Neural progenitor cell (in vitro differentiated cells): ENCODE measurements at regions not wholly inside any gene's neighbourhood (a gene's known extent, or its start where the extent isn't known, plus 50 kb on each side); places are given as distances from the start of the nearest gene placed in this dataset.
"Not testable (repeated sequence)": the region's sequence is repeated elsewhere in the genome, so short reads cannot be mapped to it uniquely, and the experiment has no call there.

ENCODE experiments used
- DNase-seq: peaks from one replicate; pipeline ENCODE4 v3.0.0-alpha.2; 2016; ENCODE audit warnings: low spot score
- H2AFZ ChIP-seq: fragments of 200-600 bp; sonication (generic); replicated peaks from 2 replicates; pipeline ENCODE4 v1.6.1; 2016; ENCODE audit warnings: antibody characterized with exemption
- H3F3A ChIP-seq: fragments of 200-600 bp; sonication (generic); 2 replicates; pipeline ENCODE4 v1.6.1; 2016; ENCODE audit warnings: antibody characterized with exemption, low read depth
- H3K27ac ChIP-seq: fragments of 200-600 bp; sonication (generic); 2 replicates; pipeline ENCODE4 v1.5.1; 2016; ENCODE audit warnings: mild to moderate bottlenecking
- H3K27me3 ChIP-seq: fragments of 200-600 bp; sonication (generic); 2 replicates; pipeline ENCODE4 v1.6.1; 2016; ENCODE audit warnings: mild to moderate bottlenecking, moderate library complexity
- H3K36me3 ChIP-seq: fragments of 200-600 bp; sonication (generic); 2 replicates; pipeline ENCODE4 v1.5.1; 2016
- H3K4me1 ChIP-seq: fragments of 200-600 bp; sonication (generic); 2 replicates; pipeline ENCODE4 v1.6.1; 2016; ENCODE audit warnings: mixed run types
- H3K4me2 ChIP-seq: fragments of 200-600 bp; sonication (generic); 2 replicates; pipeline ENCODE4 v1.6.1; 2016
- H3K4me3 ChIP-seq: fragments of 200-600 bp; sonication (generic); 2 replicates; pipeline ENCODE4 v1.5.1; 2016
- H3K79me2 ChIP-seq: fragments of 200-600 bp; sonication (generic); 2 replicates; pipeline ENCODE4 v1.6.1; 2016; ENCODE audit warnings: low read depth
- H3K9ac ChIP-seq: fragments of 200-600 bp; sonication (generic); 2 replicates; pipeline ENCODE4 v1.6.1; 2016
- H3K9me3 ChIP-seq: fragments of 200-600 bp; sonication (generic); 2 replicates; pipeline ENCODE4 v1.5.1; 2016; ENCODE audit warnings: low read depth
- H4K20me1 ChIP-seq: fragments of 200-600 bp; sonication (generic); 2 replicates; pipeline ENCODE4 v1.6.1; 2016; ENCODE audit warnings: low read depth
- H3K27ac Mint-ChIP-seq: 3 replicates; pipeline ENCODE4 v1.8.0; 2021; ENCODE audit warnings: mixed read lengths
- H3K27me3 Mint-ChIP-seq: 2 replicates; pipeline ENCODE4 v1.8.0; 2022; ENCODE audit warnings: low read depth, mild to moderate bottlenecking, inconsistent platforms, moderate library complexity, mixed read lengths; ENCODE audit not compliant: insufficient read depth
- H3K36me3 Mint-ChIP-seq: 3 replicates; pipeline ENCODE4 v1.8.0; 2021; ENCODE audit warnings: mixed read lengths
- H3K4me1 Mint-ChIP-seq: 3 replicates; pipeline ENCODE4 v1.8.0; 2021; ENCODE audit warnings: mixed read lengths
- H3K4me3 Mint-ChIP-seq: 3 replicates; pipeline ENCODE4 v1.8.0; 2021; ENCODE audit warnings: mild to moderate bottlenecking, moderate library complexity, mixed read lengths
- H3K9me3 Mint-ChIP-seq: 3 replicates; pipeline ENCODE4 v1.8.0; 2020; ENCODE audit warnings: mixed read lengths
- CTCF ChIP-seq: fragments of 200-600 bp; sonication (generic); IDR thresholded peaks from 2 replicates; pipeline ENCODE4 v1.5.1; 2017; ENCODE audit warnings: antibody characterized with exemption, mild to moderate bottlenecking
- EZH2 ChIP-seq: fragments of 200-600 bp; sonication (generic); IDR thresholded peaks from 2 replicates; pipeline ENCODE4 v1.6.1; 2017; ENCODE audit warnings: antibody characterized with exemption, mild to moderate bottlenecking, moderate library complexity
- EZH2phosphoT487 ChIP-seq: fragments of 200-600 bp; sonication (generic); IDR thresholded peaks from 2 replicates; pipeline ENCODE4 v1.6.1; 2017; ENCODE audit warnings: antibody characterized with exemption

- H3K4me1 ChIP-seq, H3K4me3 Mint-ChIP-seq, H3K27me3 ChIP-seq, H3K27me3 Mint-ChIP-seq, H3K27ac ChIP-seq, H2AFZ ChIP-seq, H3K36me3 ChIP-seq, H3K4me3 ChIP-seq, DNase-seq, H3K27ac Mint-ChIP-seq, H3K4me2 ChIP-seq, H3K4me1 Mint-ChIP-seq, H3F3A ChIP-seq, H3K9ac ChIP-seq, H3K79me2 ChIP-seq, H4K20me1 ChIP-seq, H3K36me3 Mint-ChIP-seq: not testable (repeated sequence)
- peaks cover 42% of the 10 kb centered on the region for H3K9me3 ChIP-seq
- peaks cover 84% of the 10 kb centered on the region for H3K9me3 Mint-ChIP-seq
Measured at GRCh38 chr22:11302427-11302826, 4225.6 kb upstream of the OR11H1 start.

- H3K9me3 ChIP-seq, result peaks cover 42% of the 10 kb centered on the region
- not testable (repeated sequence) for H3K27me3 ChIP-seq, H2AFZ ChIP-seq, H3K36me3 ChIP-seq, H3K27ac ChIP-seq, H3K4me1 ChIP-seq, H3K9ac ChIP-seq, H3K36me3 Mint-ChIP-seq, H3K4me3 Mint-ChIP-seq, H3F3A ChIP-seq, H3K79me2 ChIP-seq, H4K20me1 ChIP-seq, H3K4me3 ChIP-seq, H3K27me3 Mint-ChIP-seq, DNase-seq, H3K4me2 ChIP-seq, H3K27ac Mint-ChIP-seq, H3K4me1 Mint-ChIP-seq
- peaks cover 84% of the 10 kb centered on the region for H3K9me3 Mint-ChIP-seq
Measured at GRCh38 chr22:11302904-11303303, 4225.1 kb upstream of the OR11H1 start.

GRCh38 chr22:11305179-11305578 lies 4222.8 kb upstream of the OR11H1 start:
- peaks cover 43% of the 10 kb centered on the region for H3K9me3 ChIP-seq
- not testable (repeated sequence) for H3F3A ChIP-seq, H3K36me3 ChIP-seq, H3K4me3 Mint-ChIP-seq, H3K4me1 Mint-ChIP-seq, H2AFZ ChIP-seq, DNase-seq, H3K9ac ChIP-seq, H3K4me2 ChIP-seq, H3K4me1 ChIP-seq, H3K36me3 Mint-ChIP-seq, H3K4me3 ChIP-seq, H3K27ac Mint-ChIP-seq, H4K20me1 ChIP-seq, H3K27ac ChIP-seq, H3K27me3 Mint-ChIP-seq, H3K27me3 ChIP-seq, H3K79me2 ChIP-seq
- peaks cover 86% of the 10 kb centered on the region for H3K9me3 Mint-ChIP-seq

GRCh38 chr22:11306933-11307518 lies 4221.0 kb upstream of the OR11H1 start:
- not testable (repeated sequence) for H3K79me2 ChIP-seq, H3K9ac ChIP-seq, DNase-seq, H3K27ac Mint-ChIP-seq, H3K4me2 ChIP-seq, H3K27me3 ChIP-seq, H3K36me3 ChIP-seq, H4K20me1 ChIP-seq, H3K4me1 Mint-ChIP-seq, H3K27me3 Mint-ChIP-seq, H3F3A ChIP-seq, H2AFZ ChIP-seq, H3K36me3 Mint-ChIP-seq, H3K4me1 ChIP-seq, H3K4me3 Mint-ChIP-seq, H3K4me3 ChIP-seq, H3K27ac ChIP-seq
- peaks cover 82% of the 10 kb centered on the region for H3K9me3 Mint-ChIP-seq
- H3K9me3 ChIP-seq, result peaks cover 54% of the 10 kb centered on the region

GRCh38 chr22:11307998-11308397 lies 4220.0 kb upstream of the OR11H1 start:
- Histone ChIP-seq H3K9me3 (peaks cover 49% of the 10 kb centered on the region), H3K36me3 (peaks cover 3% of the 10 kb centered on the region), H3K4me1 (no peaks in the 10 kb centered on the region), H3K9ac (no peak overlapping the region), H3K79me2 (no peaks in the 10 kb centered on the region), H4K20me1 (no peaks in the 10 kb centered on the region), H3K27ac (no peak overlapping the region), H3K4me3 (no peak overlapping the region), H3K27me3 (no peaks in the 10 kb centered on the region), H3K4me2 (no peak overlapping the region), H3F3A (no peaks in the 10 kb centered on the region), H2AFZ (no peak overlapping the region)
- Mint-ChIP-seq H3K4me3 (no peak overlapping the region), H3K9me3 (peaks cover 80% of the 10 kb centered on the region), H3K27me3 (peaks cover 7% of the 10 kb centered on the region), H3K4me1 (no peaks in the 10 kb centered on the region), H3K27ac (no peak overlapping the region), H3K36me3 (peaks cover 4% of the 10 kb centered on the region)
- no peak for DNase-seq
- no peak for TF ChIP-seq EZH2phosphoT487
- TF ChIP-seq EZH2, result no peak
- no peak for TF ChIP-seq CTCF

GRCh38 chr22:11309777-11310176 lies 4218.2 kb upstream of the OR11H1 start:
- not testable (repeated sequence) for H3K27ac ChIP-seq, H4K20me1 ChIP-seq, H3K27me3 ChIP-seq, H3K4me2 ChIP-seq, H3K9ac ChIP-seq, H2AFZ ChIP-seq, H3K4me3 Mint-ChIP-seq, H3K79me2 ChIP-seq, H3K36me3 ChIP-seq, H3K27ac Mint-ChIP-seq, H3K4me1 Mint-ChIP-seq, H3K27me3 Mint-ChIP-seq, DNase-seq, H3K4me3 ChIP-seq, H3F3A ChIP-seq, H3K4me1 ChIP-seq, H3K36me3 Mint-ChIP-seq
- peaks cover 55% of the 10 kb centered on the region for H3K9me3 ChIP-seq
- H3K9me3 Mint-ChIP-seq, result peaks cover 80% of the 10 kb centered on the region

GRCh38 chr22:11310647-11311046 lies 4217.3 kb upstream of the OR11H1 start:
- not testable (repeated sequence) for H3F3A ChIP-seq, H3K4me3 ChIP-seq, H3K79me2 ChIP-seq, DNase-seq, H3K27me3 ChIP-seq, H3K27ac ChIP-seq, H2AFZ ChIP-seq, H3K4me2 ChIP-seq, H3K9ac ChIP-seq, H3K36me3 Mint-ChIP-seq, H3K4me1 ChIP-seq, H3K4me1 Mint-ChIP-seq, H3K4me3 Mint-ChIP-seq, H3K27me3 Mint-ChIP-seq, H3K36me3 ChIP-seq, H4K20me1 ChIP-seq, H3K27ac Mint-ChIP-seq
- peaks cover 49% of the 10 kb centered on the region for H3K9me3 ChIP-seq
- H3K9me3 Mint-ChIP-seq, result peaks cover 77% of the 10 kb centered on the region
